Retinal pigment epithelial cell (primary cell): ENCODE measurements at regions not wholly inside any gene's neighbourhood (a gene's known extent, or its start where the extent isn't known, plus 50 kb on each side); places are given as distances from the start of the nearest gene placed in this dataset.

Experiments used
- DNase-seq: peaks from one replicate; pipeline ENCODE4 v3.0.0-alpha.2; 2010; ENCODE audit warnings: low read depth
- H3K4me3 ChIP-seq: 2 replicates; pipeline ENCODE4 v1.5.1; 2011; ENCODE audit warnings: mild to moderate bottlenecking, low read length, control low read depth, moderate library complexity
- TF ChIP-seq, protein P1 (sequence below): conservative IDR thresholded peaks from 2 replicates; pipeline ENCODE4 v1.5.1; 2011; ENCODE audit warnings: low read depth, low read length, control low read depth, inconsistent platforms

DNA sequence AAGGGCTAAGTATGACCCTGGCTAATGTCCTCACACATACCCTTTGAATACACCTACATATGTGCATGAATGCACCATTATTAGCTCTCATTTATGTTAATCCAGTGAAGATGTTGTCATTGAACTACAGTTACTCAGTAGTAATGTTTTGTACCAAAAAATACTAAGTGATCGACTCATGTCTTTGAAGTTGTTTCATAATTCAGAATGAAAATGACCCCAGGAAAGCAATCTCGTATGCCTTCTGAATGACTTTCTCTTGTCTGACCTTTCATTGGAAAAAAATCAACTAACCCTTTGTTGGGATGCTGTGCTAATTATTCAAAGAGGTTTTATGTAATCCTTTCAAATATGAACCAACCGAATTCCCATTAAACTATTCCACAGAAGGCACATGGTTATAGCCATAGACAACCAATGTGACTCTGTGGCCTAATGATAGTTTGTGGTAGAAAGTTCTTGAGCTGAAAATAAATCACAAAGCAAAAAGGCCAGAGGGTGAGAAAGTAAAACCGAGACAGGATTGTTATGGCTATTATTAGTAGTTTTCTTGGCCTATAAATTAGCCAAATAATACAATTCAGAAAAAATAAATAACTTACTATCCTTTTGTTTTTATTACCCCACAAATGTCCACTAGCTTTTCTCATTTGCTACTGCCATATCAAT is 86.8 kb upstream of the STARD13 start:
- H3K4me3 ChIP-seq = no peak overlapping the region
- TF ChIP-seq, protein P1, sequence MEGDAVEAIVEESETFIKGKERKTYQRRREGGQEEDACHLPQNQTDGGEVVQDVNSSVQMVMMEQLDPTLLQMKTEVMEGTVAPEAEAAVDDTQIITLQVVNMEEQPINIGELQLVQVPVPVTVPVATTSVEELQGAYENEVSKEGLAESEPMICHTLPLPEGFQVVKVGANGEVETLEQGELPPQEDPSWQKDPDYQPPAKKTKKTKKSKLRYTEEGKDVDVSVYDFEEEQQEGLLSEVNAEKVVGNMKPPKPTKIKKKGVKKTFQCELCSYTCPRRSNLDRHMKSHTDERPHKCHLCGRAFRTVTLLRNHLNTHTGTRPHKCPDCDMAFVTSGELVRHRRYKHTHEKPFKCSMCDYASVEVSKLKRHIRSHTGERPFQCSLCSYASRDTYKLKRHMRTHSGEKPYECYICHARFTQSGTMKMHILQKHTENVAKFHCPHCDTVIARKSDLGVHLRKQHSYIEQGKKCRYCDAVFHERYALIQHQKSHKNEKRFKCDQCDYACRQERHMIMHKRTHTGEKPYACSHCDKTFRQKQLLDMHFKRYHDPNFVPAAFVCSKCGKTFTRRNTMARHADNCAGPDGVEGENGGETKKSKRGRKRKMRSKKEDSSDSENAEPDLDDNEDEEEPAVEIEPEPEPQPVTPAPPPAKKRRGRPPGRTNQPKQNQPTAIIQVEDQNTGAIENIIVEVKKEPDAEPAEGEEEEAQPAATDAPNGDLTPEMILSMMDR = no peak
- no peak for DNase-seq

DNA sequence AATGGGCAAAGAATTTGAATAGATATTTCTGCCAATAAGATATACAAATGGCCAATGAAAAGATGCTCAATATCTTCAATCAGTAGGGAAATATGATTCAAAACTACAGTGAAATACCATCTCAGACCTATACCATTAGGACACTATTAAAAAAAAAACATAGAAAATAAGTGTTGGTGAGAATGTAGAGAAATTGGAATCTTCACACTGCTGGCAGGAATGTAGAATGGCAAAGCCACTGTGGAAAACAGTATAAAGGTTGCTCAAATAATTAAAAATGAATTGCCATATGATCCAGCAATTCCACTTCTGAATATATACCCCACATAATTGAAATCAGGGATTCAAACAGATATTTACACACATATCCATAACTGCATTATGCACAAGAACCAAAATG is 88.1 kb upstream of the STARD13 start:
- no peak for DNase-seq
- TF ChIP-seq, protein P1 = no peak

DNA sequence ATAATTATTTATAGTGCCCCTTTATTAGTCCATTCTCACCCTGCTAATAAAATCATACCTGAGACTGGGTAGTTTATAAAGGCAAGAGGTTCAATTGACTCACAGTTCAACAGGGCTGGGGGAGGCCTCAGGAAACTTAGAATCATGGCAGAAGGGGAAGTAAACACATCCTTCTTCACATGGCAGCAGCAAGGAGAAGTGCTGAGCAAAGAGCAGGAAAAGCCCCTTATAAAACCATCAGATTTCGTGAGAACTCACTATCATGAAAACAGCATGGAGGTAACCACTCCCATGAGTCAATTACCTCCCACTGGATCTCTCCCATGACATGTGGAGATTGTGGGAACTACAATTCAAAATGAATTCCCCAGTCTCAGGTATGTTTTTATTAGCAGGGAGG is 89.9 kb upstream of the STARD13 start:
- H3K4me3 ChIP-seq = no peak overlapping the region
- no peak for DNase-seq
- TF ChIP-seq, protein P1 = no peak

More for the DNA sequence above, 88.1 kb upstream of the STARD13 start:
- H3K4me3 ChIP-seq = no peak overlapping the region

DNA sequence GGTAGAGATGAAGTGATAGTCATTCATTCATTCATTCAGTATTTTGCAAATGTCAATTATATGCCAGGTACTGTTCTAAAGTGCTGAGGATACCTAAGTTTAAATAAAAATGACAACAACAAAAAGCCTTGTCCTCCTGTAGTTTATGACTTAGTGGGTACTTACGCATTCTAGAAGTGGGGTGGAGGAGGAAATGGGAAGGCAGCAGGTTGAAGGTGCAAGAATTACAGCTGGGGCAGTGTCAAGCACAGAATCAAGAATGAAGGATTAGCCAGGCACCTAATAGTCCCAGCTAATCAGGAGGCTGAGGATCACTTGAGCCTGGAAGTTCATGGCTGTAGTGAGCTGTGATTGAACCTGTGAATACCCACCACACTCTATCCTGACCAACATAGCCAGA is 90.7 kb upstream of the STARD13 start:
- TF ChIP-seq, protein P1 = no peak
- H3K4me3 ChIP-seq = no peak overlapping the region
- DNase-seq = no peak

DNA sequence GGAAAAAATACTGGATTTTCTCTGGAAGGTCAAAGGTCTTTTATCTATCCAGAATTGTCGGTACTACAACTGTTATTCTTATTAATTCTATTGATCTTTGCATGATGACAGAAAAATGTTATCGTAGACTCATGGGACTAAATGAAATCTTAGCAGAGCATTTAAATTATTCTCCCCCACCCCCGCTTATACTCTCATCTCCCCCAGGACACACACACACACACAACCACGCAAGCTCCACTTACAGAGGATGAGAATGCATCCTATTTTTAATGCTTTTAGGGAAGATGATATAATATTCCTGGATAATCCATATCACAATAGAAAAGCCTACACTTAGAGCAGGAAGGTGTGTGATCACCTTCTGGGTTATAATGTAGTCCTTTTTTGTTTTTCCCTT is 91.9 kb upstream of the STARD13 start:
- DNase-seq = no peak

DNA sequence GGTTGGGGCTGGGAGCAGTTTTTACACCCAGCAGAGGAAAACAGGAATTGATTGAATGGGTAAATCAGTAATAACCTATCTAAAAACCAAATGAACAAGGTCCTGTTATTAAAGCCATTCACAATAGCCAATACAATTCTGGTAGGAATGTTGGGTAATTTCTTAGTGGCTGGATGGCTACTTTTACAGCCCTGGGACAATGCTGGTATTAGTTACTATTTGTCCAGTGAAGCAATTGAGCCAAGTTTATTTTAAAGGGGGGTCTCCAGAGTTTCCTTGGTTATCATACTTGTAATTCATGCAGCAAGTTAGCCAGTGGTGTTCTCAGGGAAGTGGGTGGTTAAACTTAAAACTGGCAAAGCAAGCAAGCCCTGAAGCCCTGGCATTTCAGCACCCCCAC is 92.3 kb upstream of the STARD13 start:
- DNase-seq = no peak
- no peak overlapping the region for H3K4me3 ChIP-seq
- TF ChIP-seq, protein P1 = no peak

More for the DNA sequence above, 91.9 kb upstream of the STARD13 start:
- H3K4me3 ChIP-seq = no peak overlapping the region
- TF ChIP-seq, protein P1 = no peak

DNA sequence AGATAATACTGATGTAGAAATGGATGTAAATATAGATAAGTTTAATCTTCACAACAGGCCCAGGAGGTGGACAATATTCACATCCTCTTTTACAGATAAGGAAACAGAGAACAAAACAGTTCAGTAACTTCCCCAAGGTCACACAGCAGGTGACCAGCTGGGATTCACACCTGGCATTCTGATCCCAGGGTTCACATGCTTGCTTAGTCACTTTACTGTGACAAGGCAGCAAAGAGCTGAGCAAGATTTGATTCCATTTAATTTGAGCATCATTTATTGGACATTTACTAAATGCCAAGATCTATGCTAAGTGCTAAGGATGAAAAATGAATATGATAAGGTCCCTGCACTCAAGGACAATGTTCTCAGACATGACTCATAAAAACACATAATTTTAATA is 94.1 kb upstream of the STARD13 start:
- TF ChIP-seq, protein P1 = no peak
- DNase-seq = no peak
- H3K4me3 ChIP-seq = no peak overlapping the region
